ENCODE measurements at regions not wholly inside any gene's neighbourhood (a gene's known extent, or its start where the extent isn't known, plus 50 kb on each side); places are given as distances from the start of the nearest gene placed in this dataset.

DNA sequence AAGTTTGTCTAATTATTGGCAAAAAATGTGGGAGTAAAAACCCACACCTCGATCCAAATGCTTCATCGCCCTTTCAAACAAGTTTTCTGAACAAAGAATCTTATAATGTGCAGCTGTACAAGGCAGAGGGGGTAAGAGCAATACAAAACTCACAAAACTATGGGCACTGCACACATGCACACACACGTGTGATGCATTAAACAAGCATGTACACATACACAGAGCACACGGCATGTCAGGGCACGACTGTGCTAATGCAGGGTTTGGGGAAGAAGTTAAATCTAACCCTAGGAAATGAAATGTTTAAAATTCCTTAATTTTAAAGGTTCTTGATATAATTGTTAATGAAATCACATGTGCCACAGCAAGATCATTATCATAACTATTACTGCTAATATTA lies 264.0 kb downstream of the SEC16B start:
- TF ChIP-seq, protein P1, sequence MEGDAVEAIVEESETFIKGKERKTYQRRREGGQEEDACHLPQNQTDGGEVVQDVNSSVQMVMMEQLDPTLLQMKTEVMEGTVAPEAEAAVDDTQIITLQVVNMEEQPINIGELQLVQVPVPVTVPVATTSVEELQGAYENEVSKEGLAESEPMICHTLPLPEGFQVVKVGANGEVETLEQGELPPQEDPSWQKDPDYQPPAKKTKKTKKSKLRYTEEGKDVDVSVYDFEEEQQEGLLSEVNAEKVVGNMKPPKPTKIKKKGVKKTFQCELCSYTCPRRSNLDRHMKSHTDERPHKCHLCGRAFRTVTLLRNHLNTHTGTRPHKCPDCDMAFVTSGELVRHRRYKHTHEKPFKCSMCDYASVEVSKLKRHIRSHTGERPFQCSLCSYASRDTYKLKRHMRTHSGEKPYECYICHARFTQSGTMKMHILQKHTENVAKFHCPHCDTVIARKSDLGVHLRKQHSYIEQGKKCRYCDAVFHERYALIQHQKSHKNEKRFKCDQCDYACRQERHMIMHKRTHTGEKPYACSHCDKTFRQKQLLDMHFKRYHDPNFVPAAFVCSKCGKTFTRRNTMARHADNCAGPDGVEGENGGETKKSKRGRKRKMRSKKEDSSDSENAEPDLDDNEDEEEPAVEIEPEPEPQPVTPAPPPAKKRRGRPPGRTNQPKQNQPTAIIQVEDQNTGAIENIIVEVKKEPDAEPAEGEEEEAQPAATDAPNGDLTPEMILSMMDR (conservative IDR thresholded peaks at IDR 0.05): no peak
- no peak for TF ChIP-seq EZH2 (IDR thresholded peaks at IDR 0.05; ENCODE audit: low read depth)

Data from PC-9 (cell line).